GM18498 (cell line): ENCODE measurements at regions not wholly inside any gene's neighbourhood (a gene's known extent, or its start where the extent isn't known, plus 50 kb on each side); places are given as distances from the start of the nearest gene placed in this dataset.

Source experiments
- ATAC-seq: cut with Tn5 transposase; IDR thresholded peaks from one replicate; pipeline ENCODE4 v1.9.1; 2021; ENCODE audit warnings: mild to moderate bottlenecking, moderate library complexity; ENCODE audit not compliant: unreplicated experiment

GRCh38 chr12:115072712-115073111 is 388.7 kb upstream of the TBX3 start:
- no peak for ATAC-seq

- no peak for ATAC-seq
Measured at GRCh38 chr12:115070313-115070712, 386.3 kb upstream of the TBX3 start.

- ATAC-seq = no peak
Measured at GRCh38 chr12:115064296-115064695, 380.3 kb upstream of the TBX3 start.

- no peak for ATAC-seq
Measured at GRCh38 chr12:115062741-115063140, 378.8 kb upstream of the TBX3 start.

GRCh38 chr12:115060477-115061168 is 376.6 kb upstream of the TBX3 start:
- ATAC-seq = no peak

- ATAC-seq = no peak
Measured at GRCh38 chr12:115057445-115057844, 373.5 kb upstream of the TBX3 start.

GRCh38 chr12:115051378-115051777 is 367.4 kb upstream of the TBX3 start:
- ATAC-seq = no peak

GRCh38 chr12:115049614-115050013 is 365.6 kb upstream of the TBX3 start:
- no peak for ATAC-seq

- no peak for ATAC-seq
Measured at GRCh38 chr12:115046805-115047204, 362.8 kb upstream of the TBX3 start.

GRCh38 chr12:115044073-115044472 is 360.1 kb upstream of the TBX3 start:
- ATAC-seq = no peak

GRCh38 chr12:115043079-115043478 is 359.1 kb upstream of the TBX3 start:
- ATAC-seq = no peak

- ATAC-seq = no peak
Measured at GRCh38 chr12:115042341-115042740, 358.4 kb upstream of the TBX3 start.

GRCh38 chr12:115037830-115038229 is 353.9 kb upstream of the TBX3 start:
- no peak for ATAC-seq

- ATAC-seq = no peak
Measured at GRCh38 chr12:115035535-115036107, 351.6 kb upstream of the TBX3 start.

GRCh38 chr12:115032521-115032920 is 348.5 kb upstream of the TBX3 start:
- no peak for ATAC-seq

- no peak for ATAC-seq
Measured at GRCh38 chr12:115030017-115030416, 346.0 kb upstream of the TBX3 start.

GRCh38 chr12:115024531-115024930 is 340.6 kb upstream of the TBX3 start:
- no peak for ATAC-seq

- ATAC-seq = no peak
Measured at GRCh38 chr12:115023279-115024265, 339.6 kb upstream of the TBX3 start.

- no peak for ATAC-seq
Measured at GRCh38 chr12:115020091-115020490, 336.1 kb upstream of the TBX3 start.

GRCh38 chr12:115017346-115017745 is 333.4 kb upstream of the TBX3 start:
- ATAC-seq = no peak

- ATAC-seq = no peak
Measured at GRCh38 chr12:115013236-115013981, 329.4 kb upstream of the TBX3 start.
